Right lobe of liver (tissue), 6 donors: ENCODE measurements at regions not wholly inside any gene's neighbourhood (a gene's known extent, or its start where the extent isn't known, plus 50 kb on each side); places are given as distances from the start of the nearest gene placed in this dataset.
"Not testable (repeated sequence)": the region's sequence is repeated elsewhere in the genome, so short reads cannot be mapped to it uniquely, and the experiment has no call there.

ENCODE experiments used
- ATAC-seq, 4 donors: fragments of 200-7000 bp; cut with Tn5 transposase; one replicate each; pipeline ENCODE4 v1.9.1; 2020; ENCODE audit warnings: mild to moderate bottlenecking in 4 of 4, moderate library complexity in 4 of 4
- DNase-seq, 3 donors: peaks; one replicate each; pipeline ENCODE4 v3.0.0-alpha.2; 2020
- H3K27ac ChIP-seq, 3 donors: fragments of 200-600 bp; one replicate each; pipeline ENCODE4 v1.8.0; 2022
- H3K27me3 ChIP-seq, 2 donors: fragments of 200-600 bp; one replicate each; pipeline ENCODE4 v1.8.0; 2022
- H3K36me3 ChIP-seq, 4 donors: fragments of 200-600 bp; sonication (generic) in 1 of 4; one replicate each; pipeline versions ENCODE4 v1.5.1 to v1.8.0; 2017 to 2022; ENCODE audit warnings: control low read depth in 1 of 4
- H3K4me1 ChIP-seq, 4 donors: fragments of 200-600 bp; sonication (generic) in 1 of 4; one replicate each; pipeline versions ENCODE4 v1.5.1 to v1.8.0; 2017 to 2022; ENCODE audit warnings: control low read depth in 1 of 4
- H3K4me3 ChIP-seq, 3 donors: fragments of 200-600 bp; one replicate each; pipeline ENCODE4 v1.8.0; 2022
- H3K9me3 ChIP-seq, 4 donors: fragments of 200-600 bp; sonication (generic) in 1 of 4; one replicate each; pipeline versions ENCODE4 v1.5.1 to v1.8.0; 2017 to 2022; ENCODE audit warnings: control low read depth in 1 of 4
- CTCF ChIP-seq, 4 donors: fragments of 200-600 bp in 3 of 4; fragments of 450-650 bp in 1 of 4; IDR thresholded peaks; one replicate each; pipeline versions ENCODE4 v1.5.1 to v1.8.0; 2016 to 2022; ENCODE audit warnings: antibody characterized with exemption in 4 of 4, mild to moderate bottlenecking in 2 of 4
- POLR2A ChIP-seq: fragments of 450-650 bp; IDR thresholded peaks from one replicate; pipeline ENCODE4 v1.6.1; 2017; ENCODE audit warnings: antibody characterized with exemption, mild to moderate bottlenecking
- WGBS: methylation state at CpG from one replicate; pipeline ENCODE4 v1.1.6; 2018; ENCODE audit warnings: low coverage, low lambda C conversion rate; ENCODE audit not compliant: insufficient coverage; ENCODE audit errors: missing lambda C conversion rate; 5-methylcytosine and 5-hydroxymethylcytosine counted together
- intact Hi-C, 2 donors: fragments of 100-400 bp; cut with DNase I; formaldehyde crosslinking; loops; one replicate each; pipeline versions ENCODE4 v1.11.2 to v1.14.1; 2022
- donor health status: DM: no; HTN: yes; CAD: no.
- donor health status: DM: no; HTN: no; CAD: no.
- donor health status: DM: no; HTN: no; CAD: no.
- donor health status: DM: no; HTN: yes; CAD: no.
- donor health status: DM: no; HTN: yes; CAD: no.

GRCh38 chr20:12130781-12131180 lies 213.1 kb downstream of the BTBD3 start:
- H3K4me1 ChIP-seq = no peaks in the 10 kb centered on the region

GRCh38 chr20:12133553-12133952 lies 215.9 kb downstream of the BTBD3 start:
- ATAC-seq (no peak), DNase-seq (no peak)
- intact Hi-C loops = no loop called here
- Histone ChIP-seq H3K9me3 (peaks cover 0 to 7% (median 0%) of the 10 kb centered on the region in 4 donors), H3K4me3 (no peak overlapping the region), H3K36me3 (no peaks in the 10 kb centered on the region), H3K4me1 (no peaks in the 10 kb centered on the region), H3K27me3 (no peaks in the 10 kb centered on the region), H3K27ac (no peak overlapping the region)
- no peak for TF ChIP-seq CTCF (IDR thresholded peaks at IDR 0.05)
- TF ChIP-seq POLR2A = no peak
- WGBS = 48% methylated on average over 2 of the region's 2 CpGs

More at GRCh38 chr20:12130781-12131180, 213.1 kb downstream of the BTBD3 start:
- H3K27ac ChIP-seq = no peak overlapping the region
- TF ChIP-seq CTCF (IDR thresholded peaks at IDR 0.05) (no peak), POLR2A (no peak)
- no peaks in the 10 kb centered on the region for H3K36me3 ChIP-seq
- no peak for ATAC-seq
- DNase-seq = no peak
- H3K4me3 ChIP-seq = no peak overlapping the region
- H3K9me3 ChIP-seq = no peaks in the 10 kb centered on the region
- whole genome bisulfite sequencing = 60% methylated on average over 1 of the region's 1 CpG
- H3K27me3 ChIP-seq = no peaks in the 10 kb centered on the region
- intact Hi-C loops = no loop called here

GRCh38 chr20:12145951-12146350 lies 228.3 kb downstream of the BTBD3 start:
- H3K36me3 ChIP-seq, H3K9me3 ChIP-seq, ATAC-seq, H3K27ac ChIP-seq, intact Hi-C loops, H3K4me3 ChIP-seq, DNase-seq, H3K4me1 ChIP-seq, H3K27me3 ChIP-seq: not testable (repeated sequence)
- WGBS = 57% methylated on average over 1 of the region's 1 CpG

GRCh38 chr20:12152996-12153395 lies 235.3 kb downstream of the BTBD3 start:
- TF ChIP-seq POLR2A (no peak), CTCF (IDR thresholded peaks at IDR 0.05) (no peak)
- WGBS = 88% methylated on average over 1 of the region's 1 CpG
- no peaks in the 10 kb centered on the region for H3K4me1 ChIP-seq
- no peak overlapping the region for H3K4me3 ChIP-seq
- no peak overlapping the region for H3K27ac ChIP-seq
- no peaks in the 10 kb centered on the region for H3K27me3 ChIP-seq
- ATAC-seq (peak in 1 of 4 donors; percentile 23), DNase-seq (no peak)
- intact Hi-C loops = no loop called here
- H3K9me3 ChIP-seq = no peaks in the 10 kb centered on the region
- H3K36me3 ChIP-seq = no peaks in the 10 kb centered on the region

GRCh38 chr20:12153628-12154027 lies 235.9 kb downstream of the BTBD3 start:
- H3K9me3 ChIP-seq = no peaks in the 10 kb centered on the region
- no peak overlapping the region for H3K4me3 ChIP-seq
- H3K27me3 ChIP-seq = no peaks in the 10 kb centered on the region
- H3K36me3 ChIP-seq = no peaks in the 10 kb centered on the region
- no peak for TF ChIP-seq CTCF (IDR thresholded peaks at IDR 0.05)
- TF ChIP-seq POLR2A = no peak
- H3K4me1 ChIP-seq = no peaks in the 10 kb centered on the region
- no peak for DNase-seq
- ATAC-seq = no peak
- 73% methylated on average over 2 of the region's 2 CpGs for WGBS
- intact Hi-C loops = no loop called here
- no peak overlapping the region for H3K27ac ChIP-seq
